ENCODE measurements at regions not wholly inside any gene's neighbourhood (a gene's known extent, or its start where the extent isn't known, plus 50 kb on each side); places are given as distances from the start of the nearest gene placed in this dataset.
"Not testable (repeated sequence)": the region's sequence is repeated elsewhere in the genome, so short reads cannot be mapped to it uniquely, and the experiment has no call there.

- not testable (repeated sequence) for TF ChIP-seq POLR2A (conservative IDR thresholded peaks at IDR 0.05); CREM (IDR thresholded peaks at IDR 0.05; ENCODE audit: low read depth); TFAP4 (CRISPR knock-in tag; IDR thresholded peaks at IDR 0.05; ENCODE audit: borderline replicate concordance); GTF2F1 (IDR thresholded peaks at IDR 0.05; ENCODE audit: low read depth, low read length); EZH2 (IDR thresholded peaks at IDR 0.05; ENCODE audit: borderline replicate concordance, low read depth, low read length); KHSRP (IDR thresholded peaks at IDR 0.05); TARDBP (IDR thresholded peaks at IDR 0.05); DIDO1 (tag; IDR thresholded peaks at IDR 0.05; ENCODE audit: low read depth); REST (CRISPR knock-in tag; IDR thresholded peaks at IDR 0.05; ENCODE audit: low read depth); CTCF (IDR thresholded peaks at IDR 0.05 in 2 of 3, conservative IDR thresholded peaks at IDR 0.05 in 1 of 3; ENCODE audit: insufficient read depth in 2 of 3, low read depth in 1 of 3, low read length in 3 of 3); E2F4 (CRISPR knock-in tag; IDR thresholded peaks at IDR 0.05; ENCODE audit: low read depth); ZNF311 (CRISPR knock-in tag; IDR thresholded peaks at IDR 0.05); FOSL1 (tag; conservative IDR thresholded peaks at IDR 0.05)
- TF ChIP-seq REST (IDR thresholded peaks at IDR 0.05; ENCODE audit: borderline replicate concordance) = peak; percentile 68
Measured at GRCh38 chr9:64028925-64029324, 1256.1 kb downstream of the FOXD4L5 start.

All from K562 (cell line).